ENCODE measurements at regions not wholly inside any gene's neighbourhood (a gene's known extent, or its start where the extent isn't known, plus 50 kb on each side); places are given as distances from the start of the nearest gene placed in this dataset.

- Histone ChIP-seq H3K27me3 (ENCODE audit: control insufficient read depth in 4 of 4, insufficient read depth in 4 of 4, low read length in 3 of 4) (no peaks in the 10 kb centered on the region), H3K9me3 (ENCODE audit: control insufficient read depth in 4 of 4, low read length in 3 of 4) (no peaks in the 10 kb centered on the region), H3K4me1 (ENCODE audit: control insufficient read depth in 4 of 4, insufficient read depth in 4 of 4, low read length in 3 of 4) (no peaks in the 10 kb centered on the region), H3K27ac (ENCODE audit: low read depth in 1 of 2, low read length in 2 of 2) (no peak overlapping the region), H3K9ac (ENCODE audit: low read depth in 1 of 2, low read length in 2 of 2) (no peak overlapping the region), H3K36me3 (ENCODE audit: control insufficient read depth in 4 of 4, insufficient read depth in 3 of 4, low read depth in 1 of 4, low read length in 3 of 4) (no peaks in the 10 kb centered on the region), H3K4me3 (ENCODE audit: low read depth in 1 of 3, low read length in 3 of 3) (no peak overlapping the region)
- TF ChIP-seq JUND (IDR thresholded peaks at IDR 0.05) (no peak), EGR1 (IDR thresholded peaks at IDR 0.05; ENCODE audit: low read depth in 2 of 2) (no peak)
- WGBS, result 87% methylated on average over 3 of the region's 3 CpGs
- no peak for DNase-seq (ENCODE audit: low spot score)
These were observed 290.2 kb upstream of the KCNMB2 start for GRCh38 chr3:178246004-178246403.

GRCh38 chr3:178255315-178255714 lies 280.9 kb upstream of the KCNMB2 start:
- TF ChIP-seq FOXA2 (IDR thresholded peaks at IDR 0.05), result no peak
- TF ChIP-seq ZBTB33 (IDR thresholded peaks at IDR 0.05), result no peak
- TF ChIP-seq HNF4G (IDR thresholded peaks at IDR 0.05), result no peak
- no peak for TF ChIP-seq RXRA (IDR thresholded peaks at IDR 0.05)
- H3K9ac ChIP-seq (ENCODE audit: low read depth in 1 of 2, low read length in 2 of 2), result no peak overlapping the region
- peaks cover 0 to 3% (median 0%) of the 10 kb centered on the region in 4 donors for H3K27me3 ChIP-seq (ENCODE audit: control insufficient read depth in 4 of 4, insufficient read depth in 4 of 4, low read length in 3 of 4)
- no peaks in the 10 kb centered on the region for H3K9me3 ChIP-seq (ENCODE audit: control insufficient read depth in 4 of 4, low read length in 3 of 4)
- H3K4me3 ChIP-seq (ENCODE audit: low read depth in 1 of 3, low read length in 3 of 3), result no peak overlapping the region
- WGBS, result 68% methylated on average over 2 of the region's 2 CpGs
- no peak overlapping the region for H3K27ac ChIP-seq (ENCODE audit: low read depth in 1 of 2, low read length in 2 of 2)
- H3K4me1 ChIP-seq (ENCODE audit: control insufficient read depth in 4 of 4, insufficient read depth in 4 of 4, low read length in 3 of 4), result no peaks in the 10 kb centered on the region
- DNase-seq (ENCODE audit: low spot score), result no peak
- H3K36me3 ChIP-seq (ENCODE audit: control insufficient read depth in 4 of 4, insufficient read depth in 3 of 4, low read depth in 1 of 4, low read length in 3 of 4), result no peaks in the 10 kb centered on the region

GRCh38 chr3:178257491-178257890 lies 278.7 kb upstream of the KCNMB2 start:
- H3K36me3 ChIP-seq (ENCODE audit: control insufficient read depth in 4 of 4, insufficient read depth in 3 of 4, low read depth in 1 of 4, low read length in 3 of 4), result no peaks in the 10 kb centered on the region
- no peaks in the 10 kb centered on the region for H3K4me1 ChIP-seq (ENCODE audit: control insufficient read depth in 4 of 4, insufficient read depth in 4 of 4, low read length in 3 of 4)
- TF ChIP-seq RXRA (IDR thresholded peaks at IDR 0.05) (no peak), EGR1 (IDR thresholded peaks at IDR 0.05; ENCODE audit: low read depth in 2 of 2) (no peak), FOXA2 (IDR thresholded peaks at IDR 0.05) (no peak), NR2F2 (IDR thresholded peaks at IDR 0.05) (no peak), ZBTB33 (IDR thresholded peaks at IDR 0.05) (no peak)
- WGBS, result 76% methylated on average over 4 of the region's 4 CpGs
- H3K27ac ChIP-seq (ENCODE audit: low read depth in 1 of 2, low read length in 2 of 2), result no peak overlapping the region
- DNase-seq (ENCODE audit: low spot score), result no peak
- peaks cover 0 to 3% (median 0%) of the 10 kb centered on the region in 4 donors for H3K27me3 ChIP-seq (ENCODE audit: control insufficient read depth in 4 of 4, insufficient read depth in 4 of 4, low read length in 3 of 4)
- H3K9ac ChIP-seq (ENCODE audit: low read depth in 1 of 2, low read length in 2 of 2), result no peak overlapping the region
- no peaks in the 10 kb centered on the region for H3K9me3 ChIP-seq (ENCODE audit: control insufficient read depth in 4 of 4, low read length in 3 of 4)
- H3K4me3 ChIP-seq (ENCODE audit: low read depth in 1 of 3, low read length in 3 of 3), result no peak overlapping the region

GRCh38 chr3:178258121-178258520 lies 278.1 kb upstream of the KCNMB2 start:
- Histone ChIP-seq H3K9ac (ENCODE audit: low read depth in 1 of 2, low read length in 2 of 2) (no peak overlapping the region), H3K36me3 (ENCODE audit: control insufficient read depth in 4 of 4, insufficient read depth in 3 of 4, low read depth in 1 of 4, low read length in 3 of 4) (no peaks in the 10 kb centered on the region), H3K4me1 (ENCODE audit: control insufficient read depth in 4 of 4, insufficient read depth in 4 of 4, low read length in 3 of 4) (no peaks in the 10 kb centered on the region), H3K4me3 (ENCODE audit: low read depth in 1 of 3, low read length in 3 of 3) (no peak overlapping the region), H3K27ac (ENCODE audit: low read depth in 1 of 2, low read length in 2 of 2) (no peak overlapping the region), H3K9me3 (ENCODE audit: control insufficient read depth in 4 of 4, low read length in 3 of 4) (no peaks in the 10 kb centered on the region), H3K27me3 (ENCODE audit: control insufficient read depth in 4 of 4, insufficient read depth in 4 of 4, low read length in 3 of 4) (peaks cover 0 to 3% (median 0%) of the 10 kb centered on the region in 4 donors)
- WGBS, result 79% methylated on average over 1 of the region's 1 CpG
- no peak for DNase-seq (ENCODE audit: low spot score)
- TF ChIP-seq SP1 (IDR thresholded peaks at IDR 0.05) (no peak), MAX (IDR thresholded peaks at IDR 0.05) (no peak), RXRA (IDR thresholded peaks at IDR 0.05) (no peak), HNF4A (conservative IDR thresholded peaks at IDR 0.05) (no peak), JUND (IDR thresholded peaks at IDR 0.05) (no peak), REST (IDR thresholded peaks at IDR 0.05) (no peak), NR2F2 (IDR thresholded peaks at IDR 0.05) (no peak), RAD21 (IDR thresholded peaks at IDR 0.05) (no peak), FOXA1 (IDR thresholded peaks at IDR 0.05) (no peak), CTCF (IDR thresholded peaks at IDR 0.05; ENCODE audit: low read depth, low read length, missing input control) (no peak), TAF1 (conservative IDR thresholded peaks at IDR 0.05) (no peak), FOXA2 (IDR thresholded peaks at IDR 0.05) (no peak)
